Posterior vena cava (tissue), 2 donors: ENCODE measurements at regions not wholly inside any gene's neighbourhood (a gene's known extent, or its start where the extent isn't known, plus 50 kb on each side); places are given as distances from the start of the nearest gene placed in this dataset.

ENCODE experiments used
- DNase-seq: peaks from one replicate; pipeline ENCODE4 v3.0.0-alpha.2; 2020; ENCODE audit warnings: low spot score
- intact Hi-C, 2 donors: fragments of 100-400 bp; cut with DNase I; formaldehyde crosslinking; loops; one replicate each; pipeline versions ENCODE4 v1.14.1 to v1.14.2; 2022 to 2023
- donor health status: DM: yes; HTN: yes; CAD: no.
- donor health status: DM: yes; HTN: yes; CAD: no.

DNA sequence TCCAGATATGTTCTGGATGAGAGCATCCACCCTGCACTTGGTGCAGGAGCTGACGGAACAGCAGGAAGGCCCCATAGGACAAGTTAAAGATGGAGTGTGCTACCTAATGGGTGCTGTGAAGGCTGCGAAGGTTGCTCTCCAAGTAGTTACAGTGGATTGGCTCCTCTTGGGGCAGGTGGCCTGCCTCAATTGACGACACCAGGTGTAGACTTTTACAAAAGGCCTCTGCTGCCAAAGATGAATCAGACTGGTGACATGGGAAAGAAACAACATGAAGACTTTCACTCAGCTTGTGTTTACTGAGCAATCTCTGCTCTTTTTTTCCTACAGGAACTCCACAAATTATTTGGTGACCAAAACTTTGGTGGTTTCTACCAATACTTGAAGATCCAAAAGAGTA lies 437.7 kb downstream of the PLCL1 start:
- intact Hi-C loops = no loop called here
- DNase-seq = no peak

DNA sequence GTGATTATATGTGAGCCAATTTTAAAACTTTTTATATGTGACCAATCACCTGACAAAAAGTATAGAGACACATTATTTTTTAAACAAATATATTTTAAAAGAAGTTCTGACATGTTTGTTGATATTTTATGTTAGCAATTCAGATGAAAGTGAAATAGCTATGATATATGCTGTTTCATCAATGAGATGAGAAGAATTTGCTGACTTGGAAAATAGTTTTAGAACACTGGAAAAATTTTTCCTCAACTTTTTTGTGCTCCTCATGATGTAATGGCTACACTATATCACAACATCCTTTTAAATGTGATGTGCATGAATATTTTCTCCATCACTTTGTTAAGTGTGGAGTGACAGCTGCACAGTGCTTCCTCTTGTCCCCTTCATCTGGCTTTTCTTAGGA lies 434.0 kb downstream of the PLCL1 start:
- intact Hi-C loops = no loop called here
- DNase-seq = no peak

DNA sequence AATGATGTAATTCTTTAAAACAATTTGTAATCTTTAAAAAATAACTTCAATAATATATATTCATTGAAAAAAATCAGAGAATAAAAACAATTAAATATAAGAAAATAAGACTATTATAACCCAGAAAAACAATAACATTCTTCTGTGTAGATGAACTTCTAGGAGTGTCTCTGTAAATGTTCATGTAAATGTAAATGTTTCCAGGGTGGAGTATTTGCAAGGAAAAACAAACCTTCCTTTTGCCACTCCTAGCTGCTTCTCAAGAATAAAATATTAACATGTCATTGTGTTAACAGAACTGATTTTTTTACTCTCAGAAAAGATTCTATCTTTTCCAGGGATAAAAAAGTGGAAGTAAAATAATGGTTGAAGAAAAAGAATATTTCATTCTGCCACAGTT lies 431.9 kb downstream of the PLCL1 start:
- DNase-seq = no peak
- intact Hi-C loops = no loop called here

DNA sequence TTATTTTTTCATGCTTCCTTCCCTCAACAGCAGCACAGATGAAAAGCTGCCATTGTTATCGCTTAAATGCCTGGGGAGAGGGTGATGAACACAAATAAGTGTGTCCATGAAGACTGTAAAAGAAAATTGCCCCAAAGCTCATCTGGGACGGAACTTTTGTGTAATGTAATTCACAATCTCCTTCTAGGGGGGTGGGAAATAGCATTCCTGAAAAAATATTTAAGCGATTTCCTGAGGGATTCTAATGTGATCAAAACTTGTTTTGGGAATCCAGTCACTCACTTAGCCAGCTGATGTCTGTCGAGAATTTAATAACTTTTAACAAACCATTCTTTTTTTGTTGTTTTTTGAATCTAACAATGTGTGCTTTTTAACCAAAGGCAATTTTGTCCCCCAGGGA lies 427.9 kb downstream of the PLCL1 start:
- no peak for DNase-seq
- intact Hi-C loops = no loop called here

DNA sequence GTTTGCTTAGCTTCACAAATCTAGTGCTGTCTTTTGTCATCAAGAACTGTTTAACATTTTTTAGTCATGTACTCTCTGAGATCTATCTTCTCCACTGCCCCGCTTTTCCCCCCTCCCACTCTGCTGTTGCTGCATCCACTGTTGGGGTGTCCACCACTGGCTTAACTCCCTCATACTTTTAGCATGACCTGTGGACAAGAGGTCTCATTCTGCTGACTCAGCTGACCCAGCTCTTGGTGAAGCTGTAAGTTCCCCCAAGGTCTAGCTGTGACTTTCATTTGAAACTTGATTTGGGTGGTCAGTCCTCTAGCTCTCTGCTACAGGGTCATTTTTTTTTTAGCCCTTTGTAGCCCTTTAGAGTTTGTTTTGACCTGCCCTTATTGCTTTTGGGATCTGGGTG lies 427.2 kb downstream of the PLCL1 start:
- DNase-seq = no peak
- intact Hi-C loops = no loop called here

DNA sequence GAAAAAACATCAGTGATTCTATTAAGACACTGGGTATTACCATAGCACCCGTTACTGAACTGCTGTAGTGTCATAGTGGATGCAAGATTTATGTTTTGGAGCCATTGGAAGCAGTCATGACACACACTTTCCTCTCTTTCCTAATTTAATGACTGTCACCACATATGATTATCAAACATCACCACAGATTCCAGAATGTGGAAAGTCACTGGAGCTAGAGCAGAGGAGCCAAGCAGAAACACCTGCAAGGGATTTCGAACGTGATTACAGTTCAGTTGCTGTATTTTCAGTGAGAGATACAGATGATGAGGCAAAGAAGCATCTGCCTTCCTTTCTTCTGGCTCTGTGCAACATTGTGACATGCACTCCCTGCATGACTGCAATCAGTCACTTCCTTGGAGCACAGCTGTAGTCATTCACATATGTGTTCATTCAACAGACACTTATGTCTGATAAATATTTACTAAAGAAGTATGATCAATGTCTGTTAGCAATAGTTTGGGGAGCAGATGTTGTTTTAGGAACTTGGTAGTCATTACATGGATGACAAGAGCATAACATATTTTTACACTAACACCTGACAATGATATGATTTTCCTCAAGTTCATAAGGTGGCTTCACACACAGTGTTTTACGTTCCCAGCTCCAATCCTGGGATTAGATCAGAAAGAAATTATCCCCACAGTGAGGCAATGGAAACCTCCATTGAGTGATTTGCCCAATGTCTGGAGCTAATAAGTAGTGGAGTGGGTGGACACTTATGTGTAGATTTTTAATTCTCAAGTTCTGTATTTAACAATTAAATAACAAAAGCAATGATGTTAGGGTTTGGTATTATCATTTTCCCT lies 416.6 kb downstream of the PLCL1 start:
- intact Hi-C loops = no loop called here
- DNase-seq = no peak

DNA sequence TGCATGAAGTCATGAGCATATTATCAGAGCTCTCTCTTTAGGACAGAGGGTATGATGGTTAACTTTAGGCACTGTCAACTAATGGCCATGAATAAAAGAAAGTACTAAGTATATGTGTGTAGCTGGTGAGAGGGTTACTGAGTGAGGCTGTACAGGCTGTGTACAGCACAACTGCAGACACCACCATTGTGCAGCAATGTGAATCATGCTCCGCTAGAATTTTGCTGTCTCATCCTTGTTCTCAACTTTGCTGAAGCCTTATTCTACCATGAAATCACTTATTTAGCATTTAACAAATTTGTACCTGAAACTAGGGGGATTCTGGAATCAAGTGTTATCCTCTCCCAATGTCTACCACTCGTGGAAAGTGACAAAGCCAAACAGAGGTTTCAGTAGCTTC lies 414.9 kb downstream of the PLCL1 start:
- no peak for DNase-seq
- intact Hi-C loops = loop anchor here in 1 of 2 donors (2.0 kb wide), 1 partner anchor 54 kb away; no protein-coding TSS in a partner anchor

DNA sequence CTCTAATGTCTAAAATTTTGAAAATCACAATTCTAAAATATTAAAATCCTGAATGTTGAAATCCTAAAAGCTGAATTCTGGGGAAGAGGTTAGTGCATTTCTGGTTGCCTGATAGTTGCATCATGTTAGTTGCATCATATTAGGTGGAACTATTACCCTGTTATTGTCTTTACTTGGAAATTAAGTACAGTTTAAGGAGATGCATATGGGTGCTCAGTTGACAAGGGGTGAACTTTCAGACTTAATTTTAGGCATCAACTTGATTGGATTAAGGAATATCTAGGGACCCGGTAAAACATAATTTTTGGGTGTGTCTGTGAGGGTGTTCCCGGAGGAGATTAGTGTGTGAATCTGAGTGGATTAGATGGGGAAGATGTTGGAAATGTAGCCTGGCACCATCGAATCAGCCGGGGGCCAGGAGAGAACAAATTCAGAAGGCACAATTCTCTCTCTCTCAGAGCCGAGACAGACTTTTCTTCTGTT lies 409.8 kb downstream of the PLCL1 start:
- no peak for DNase-seq
- intact Hi-C loops = no loop called here

DNA sequence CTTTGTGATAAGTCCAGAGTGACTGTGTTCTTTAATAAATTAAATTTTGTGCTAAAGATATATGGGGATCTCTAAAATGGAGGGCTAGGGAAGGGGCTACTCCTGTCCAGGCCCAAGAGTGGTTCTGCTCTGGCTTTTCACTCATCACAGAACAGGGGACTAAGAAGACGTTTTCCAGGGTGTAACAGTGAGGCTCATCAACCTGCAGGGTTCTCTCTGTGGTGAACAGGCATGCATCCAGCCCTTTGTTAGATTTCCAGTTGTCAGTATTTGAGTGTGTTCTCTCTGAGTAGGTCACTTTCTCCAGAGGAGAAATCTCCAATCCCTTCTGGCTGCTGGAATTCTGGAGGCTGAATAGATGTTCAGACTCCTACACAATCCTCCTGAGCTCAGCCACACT lies 408.9 kb downstream of the PLCL1 start:
- intact Hi-C loops = no loop called here
- DNase-seq = no peak

DNA sequence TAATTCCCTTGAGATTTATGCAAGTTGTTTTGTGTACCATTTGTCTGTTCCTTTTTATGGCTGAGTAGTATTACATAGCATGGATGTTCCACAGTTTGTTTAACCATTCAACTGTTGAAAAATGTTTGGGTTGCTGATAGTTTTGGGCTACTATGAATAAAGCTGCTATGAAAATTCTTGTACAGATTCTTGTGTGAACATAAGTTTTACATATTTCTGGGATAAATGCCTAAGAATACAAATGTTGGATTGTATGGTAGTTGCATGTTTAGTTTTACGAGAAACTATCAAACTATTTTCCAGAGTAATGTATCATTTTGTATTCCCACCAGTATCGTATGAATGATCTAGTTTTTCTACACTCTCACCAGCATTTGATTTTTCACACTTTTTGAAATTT lies 407.3 kb downstream of the PLCL1 start:
- no peak for DNase-seq
- intact Hi-C loops = no loop called here

DNA sequence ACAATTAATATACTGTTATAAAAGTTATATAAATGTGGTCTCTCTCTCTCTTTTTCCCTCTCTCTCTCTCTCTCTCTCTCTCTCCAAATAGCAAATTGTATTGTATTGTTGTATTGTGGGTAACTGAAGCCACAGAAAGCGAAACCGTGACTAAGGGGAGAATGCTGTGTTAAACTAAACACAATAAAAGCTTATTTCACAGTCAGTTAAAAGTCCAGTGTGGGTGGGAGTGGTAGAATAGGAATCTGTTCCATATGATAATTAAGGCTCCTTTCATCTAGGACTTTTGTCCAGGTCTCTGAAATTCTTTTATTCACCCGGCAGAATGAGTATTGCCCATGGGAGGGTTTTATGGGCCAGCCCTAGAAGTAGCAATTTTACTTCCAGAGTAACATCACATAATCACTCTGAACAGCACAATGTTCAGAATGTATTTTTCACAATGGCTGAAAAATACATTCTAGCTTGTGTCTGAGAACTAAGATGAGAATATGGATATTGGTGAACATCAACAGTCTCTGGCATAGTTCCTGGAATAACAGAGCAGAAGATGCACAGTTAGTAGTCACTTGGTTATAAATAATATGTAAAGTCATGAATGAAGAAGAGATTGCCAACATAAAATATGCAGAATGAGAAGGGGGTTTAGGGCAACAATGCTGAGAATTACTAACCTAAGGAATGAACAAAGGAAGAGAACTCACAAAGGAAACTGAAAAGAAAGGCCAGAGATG lies 399.1 kb downstream of the PLCL1 start:
- intact Hi-C loops = no loop called here
- no peak for DNase-seq
